Endodermal cell (in vitro differentiated cells): ENCODE measurements at regions not wholly inside any gene's neighbourhood (a gene's known extent, or its start where the extent isn't known, plus 50 kb on each side); places are given as distances from the start of the nearest gene placed in this dataset.

Experiments
- DNase-seq: peaks from one replicate; pipeline ENCODE4 v3.0.0-alpha.2; 2017
- H3K27ac ChIP-seq: 2 replicates; pipeline ENCODE4 v1.5.1; 2013; ENCODE audit warnings: mild to moderate bottlenecking, low read depth, low read length, moderate library complexity
- H3K27me3 ChIP-seq: 2 replicates; pipeline ENCODE4 v1.6.1; 2013; ENCODE audit warnings: mild to moderate bottlenecking, low read length, moderate library complexity; ENCODE audit not compliant: insufficient read depth, control insufficient read depth, poor library complexity, severe bottlenecking
- H3K36me3 ChIP-seq: 2 replicates; pipeline ENCODE4 v1.7.0; 2013; ENCODE audit warnings: mild to moderate bottlenecking, low read length, moderate library complexity; ENCODE audit not compliant: control insufficient read depth, insufficient read depth
- H3K4me1 ChIP-seq: one replicate; pipeline ENCODE4 v1.7.0; 2013; ENCODE audit warnings: low read length; ENCODE audit not compliant: control insufficient read depth, insufficient read depth
- H3K4me3 ChIP-seq: 2 replicates; pipeline ENCODE4 v1.5.1; 2013; ENCODE audit warnings: mild to moderate bottlenecking, low read length, moderate library complexity
- H3K9ac ChIP-seq: 2 replicates; pipeline ENCODE4 v1.6.1; 2013; ENCODE audit warnings: mild to moderate bottlenecking, low read length, moderate library complexity; ENCODE audit not compliant: poor library complexity, severe bottlenecking; ENCODE audit errors: extremely low read depth
- H3K9me3 ChIP-seq: 2 replicates; pipeline ENCODE4 v1.6.1; 2013; ENCODE audit warnings: mild to moderate bottlenecking, low read length, moderate library complexity; ENCODE audit not compliant: control insufficient read depth
- H3K27ac Mint-ChIP-seq: 2 replicates; pipeline ENCODE4 v1.8.0; 2020; ENCODE audit warnings: mixed read lengths
- H3K27me3 Mint-ChIP-seq: 2 replicates; pipeline ENCODE4 v1.8.0; 2021; ENCODE audit warnings: mild to moderate bottlenecking, mixed read lengths; ENCODE audit not compliant: insufficient read depth
- H3K36me3 Mint-ChIP-seq: 2 replicates; pipeline ENCODE4 v1.8.0; 2020; ENCODE audit warnings: low read depth, mixed read lengths
- H3K4me1 Mint-ChIP-seq: 2 replicates; pipeline ENCODE4 v1.8.0; 2020; ENCODE audit warnings: mixed read lengths
- H3K4me3 Mint-ChIP-seq: 2 replicates; pipeline ENCODE4 v1.8.0; 2020; ENCODE audit warnings: mild to moderate bottlenecking, moderate library complexity, mixed read lengths
- H3K9me3 Mint-ChIP-seq: 2 replicates; pipeline ENCODE4 v1.8.0; 2020; ENCODE audit warnings: mild to moderate bottlenecking, mixed read lengths
- WGBS, 2 experiments: methylation state at CpG; one replicate each; pipeline versions ENCODE4 v1.1.5 to v1.1.7; 2013; ENCODE audit warnings: missing lambda C conversion rate in 2 of 2, mixed read lengths in 1 of 2; ENCODE audit not compliant: insufficient coverage in 1 of 2, insufficient read length in 1 of 2; 5-methylcytosine and 5-hydroxymethylcytosine counted together
- TF ChIP-seq, protein P1 (sequence below): fragments of 200-600 bp; sonication (generic); conservative IDR thresholded peaks from 2 replicates; pipeline ENCODE4 v1.5.0; 2021; ENCODE audit warnings: antibody characterized with exemption, mild to moderate bottlenecking

DNA sequence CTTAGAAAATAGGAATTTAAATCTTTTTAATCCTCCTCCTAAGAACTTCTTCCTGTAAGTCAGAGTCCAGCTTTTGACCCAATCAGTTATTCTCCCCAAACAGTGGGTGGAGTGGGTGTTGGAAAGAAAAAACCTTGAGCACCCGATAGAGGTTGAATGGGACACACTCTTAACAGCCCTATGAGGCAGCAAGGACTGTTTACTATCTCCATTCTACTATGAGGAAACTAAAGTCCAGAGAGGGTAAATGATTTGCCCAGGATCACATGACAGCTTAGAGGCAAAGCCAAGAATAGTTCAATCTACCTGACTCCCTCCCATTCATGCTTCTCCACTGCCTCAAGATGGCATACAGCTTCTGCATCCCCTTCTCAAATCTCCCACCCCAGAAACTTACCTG, 57.6 kb upstream of the SLC35B4 start:
- Mint-ChIP-seq H3K9me3 (peaks cover 4% of the 10 kb centered on the region), H3K27me3 (peaks cover 20% of the 10 kb centered on the region), H3K4me1 (peaks cover 8% of the 10 kb centered on the region), H3K4me3 (no peak overlapping the region), H3K27ac (no peak overlapping the region), H3K36me3 (no peaks in the 10 kb centered on the region)
- peaks cover 8% of the 10 kb centered on the region for H3K27me3 ChIP-seq
- WGBS, 2 experiments, result 60 to 82% methylated on average over 1 of the region's 1 CpG
- H3K4me3 ChIP-seq, result no peak overlapping the region
- H3K9me3 ChIP-seq, result no peaks in the 10 kb centered on the region
- TF ChIP-seq, protein P1, sequence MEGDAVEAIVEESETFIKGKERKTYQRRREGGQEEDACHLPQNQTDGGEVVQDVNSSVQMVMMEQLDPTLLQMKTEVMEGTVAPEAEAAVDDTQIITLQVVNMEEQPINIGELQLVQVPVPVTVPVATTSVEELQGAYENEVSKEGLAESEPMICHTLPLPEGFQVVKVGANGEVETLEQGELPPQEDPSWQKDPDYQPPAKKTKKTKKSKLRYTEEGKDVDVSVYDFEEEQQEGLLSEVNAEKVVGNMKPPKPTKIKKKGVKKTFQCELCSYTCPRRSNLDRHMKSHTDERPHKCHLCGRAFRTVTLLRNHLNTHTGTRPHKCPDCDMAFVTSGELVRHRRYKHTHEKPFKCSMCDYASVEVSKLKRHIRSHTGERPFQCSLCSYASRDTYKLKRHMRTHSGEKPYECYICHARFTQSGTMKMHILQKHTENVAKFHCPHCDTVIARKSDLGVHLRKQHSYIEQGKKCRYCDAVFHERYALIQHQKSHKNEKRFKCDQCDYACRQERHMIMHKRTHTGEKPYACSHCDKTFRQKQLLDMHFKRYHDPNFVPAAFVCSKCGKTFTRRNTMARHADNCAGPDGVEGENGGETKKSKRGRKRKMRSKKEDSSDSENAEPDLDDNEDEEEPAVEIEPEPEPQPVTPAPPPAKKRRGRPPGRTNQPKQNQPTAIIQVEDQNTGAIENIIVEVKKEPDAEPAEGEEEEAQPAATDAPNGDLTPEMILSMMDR, result no peak
- DNase-seq, result no peak
- no peaks in the 10 kb centered on the region for H3K36me3 ChIP-seq
- peaks cover 4% of the 10 kb centered on the region for H3K4me1 ChIP-seq
- no peak overlapping the region for H3K27ac ChIP-seq
- H3K9ac ChIP-seq, result no peak overlapping the region

DNA sequence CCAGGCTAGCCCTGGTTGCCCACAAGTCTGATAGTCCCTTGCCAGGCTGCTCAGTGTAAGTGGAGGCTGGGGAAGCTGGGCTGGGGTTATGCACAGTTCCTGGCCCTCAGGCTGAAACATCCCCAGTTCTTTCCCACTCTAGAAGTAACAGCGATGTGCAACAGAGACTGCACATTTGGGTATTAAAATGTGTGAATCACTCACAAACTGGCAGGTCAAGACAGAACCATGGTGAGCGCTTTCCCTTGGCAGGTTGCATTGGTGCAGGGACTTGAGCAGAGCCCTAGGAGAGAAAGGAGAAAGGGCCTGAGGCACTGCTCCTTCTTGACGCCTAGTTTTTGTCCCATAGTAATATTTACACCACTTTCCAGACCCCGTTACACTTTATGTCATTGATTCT, 56.1 kb upstream of the SLC35B4 start:
- Mint-ChIP-seq H3K4me3 (no peak overlapping the region), H3K27me3 (peaks cover 24% of the 10 kb centered on the region), H3K36me3 (no peaks in the 10 kb centered on the region), H3K4me1 (peaks cover 8% of the 10 kb centered on the region), H3K27ac (no peak overlapping the region), H3K9me3 (no peaks in the 10 kb centered on the region)
- TF ChIP-seq, protein P1, result no peak
- WGBS, 2 experiments, result 80 to 95% methylated on average over 1 to 2 of the region's 4 CpGs
- no peak overlapping the region for H3K4me3 ChIP-seq
- no peaks in the 10 kb centered on the region for H3K9me3 ChIP-seq
- no peak overlapping the region for H3K9ac ChIP-seq
- DNase-seq, result no peak
- H3K27me3 ChIP-seq, result peaks cover 8% of the 10 kb centered on the region
- no peak overlapping the region for H3K27ac ChIP-seq
- H3K4me1 ChIP-seq, result peaks cover 4% of the 10 kb centered on the region
- H3K36me3 ChIP-seq, result no peaks in the 10 kb centered on the region

DNA sequence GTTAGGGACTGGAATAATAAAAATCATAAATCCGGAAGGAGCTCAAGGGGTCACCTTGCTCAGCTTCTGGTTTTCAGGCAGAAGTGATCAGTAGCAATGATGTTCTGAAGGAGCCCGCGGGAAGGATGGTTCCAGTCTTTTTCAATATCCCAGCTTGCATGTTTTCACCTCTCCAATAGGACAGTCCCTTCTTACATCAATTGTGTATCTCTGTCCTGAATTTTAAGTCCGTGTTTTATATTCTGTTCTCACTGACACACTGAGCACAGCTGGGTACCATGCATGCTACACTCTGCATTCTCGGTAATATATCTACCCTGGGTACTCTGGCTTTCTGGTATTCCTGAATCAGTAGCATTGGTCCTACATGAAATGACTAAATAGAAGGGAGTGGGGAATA, 55.2 kb upstream of the SLC35B4 start:
- Mint-ChIP-seq H3K27ac (no peak overlapping the region), H3K27me3 (peaks cover 17% of the 10 kb centered on the region), H3K36me3 (no peaks in the 10 kb centered on the region), H3K4me3 (no peak overlapping the region), H3K4me1 (peaks cover 8% of the 10 kb centered on the region), H3K9me3 (no peaks in the 10 kb centered on the region)
- Histone ChIP-seq H3K36me3 (no peaks in the 10 kb centered on the region), H3K4me3 (no peak overlapping the region), H3K27ac (no peak overlapping the region), H3K27me3 (peaks cover 6% of the 10 kb centered on the region), H3K4me1 (peaks cover 4% of the 10 kb centered on the region), H3K9me3 (no peaks in the 10 kb centered on the region), H3K9ac (no peak overlapping the region)
- no peak for DNase-seq
- TF ChIP-seq, protein P1, result no peak
- WGBS, 2 experiments, result 65 to 79% methylated on average over 3 to 5 of the region's 5 CpGs
